ENCODE measurements at regions not wholly inside any gene's neighbourhood (a gene's known extent, or its start where the extent isn't known, plus 50 kb on each side); places are given as distances from the start of the nearest gene placed in this dataset.

DNA sequence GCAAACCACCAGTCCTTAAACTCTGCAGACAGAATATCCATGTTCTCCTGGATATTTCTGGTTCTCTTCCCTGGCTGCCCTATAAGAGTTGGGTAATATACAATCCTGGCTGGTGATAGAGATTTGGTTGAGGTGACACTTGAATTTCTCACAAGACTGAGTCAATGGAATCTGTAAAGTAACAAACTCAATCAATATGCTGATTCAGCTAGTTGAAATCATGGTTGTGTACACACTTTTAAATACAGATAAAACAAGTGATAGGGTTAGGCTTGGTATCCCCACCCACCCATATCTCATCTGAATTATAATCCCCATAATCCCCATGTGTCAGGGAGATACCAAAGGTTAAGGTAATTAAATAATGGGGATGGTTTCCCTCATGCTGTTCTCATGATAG, 349.2 kb upstream of the MAD2L1 start:
- no peak for DNase-seq

DNA sequence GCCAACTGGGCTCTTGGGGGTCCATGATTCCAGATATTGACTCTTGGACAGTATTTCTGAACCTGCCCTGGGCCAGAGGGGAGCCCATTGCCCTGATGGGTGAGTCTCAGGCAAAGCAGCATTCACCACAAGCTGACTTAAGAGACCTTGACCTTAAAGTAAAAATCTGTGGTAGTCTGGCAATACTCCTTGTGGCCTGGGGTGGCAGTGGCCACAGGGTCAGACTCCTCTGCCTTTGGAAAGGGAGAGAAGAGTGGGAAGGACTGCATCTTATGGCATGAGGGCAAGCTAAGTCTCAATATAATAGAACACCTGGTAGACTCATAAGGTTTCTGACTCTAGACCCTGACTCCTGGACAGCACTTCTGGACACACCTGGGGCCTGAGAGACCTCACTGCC, 340.3 kb upstream of the MAD2L1 start:
- no peak for DNase-seq

GRCh38 chr4:120403296-120403695, 336.6 kb upstream of the MAD2L1 start:
- DNase-seq, result no peak

DNA sequence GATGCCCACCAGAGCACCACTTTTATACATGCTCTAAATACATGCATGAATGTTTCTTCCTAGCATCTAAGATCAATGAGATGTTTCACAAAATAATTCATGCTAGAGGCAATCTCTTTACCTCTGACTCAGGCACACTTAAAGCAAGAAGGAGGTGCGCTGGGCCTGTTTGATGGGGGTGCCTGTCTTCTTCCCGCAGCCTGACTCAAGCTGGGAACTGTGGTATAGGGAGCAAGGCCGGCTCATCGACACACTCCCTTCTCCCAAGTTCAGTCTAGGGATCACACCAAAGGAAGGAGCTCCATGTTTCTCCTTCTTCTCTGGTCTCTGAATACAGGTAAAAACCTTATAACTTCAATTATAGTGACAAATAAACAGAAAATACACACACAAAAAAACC, 333.8 kb upstream of the MAD2L1 start:
- no peak for DNase-seq

DNA sequence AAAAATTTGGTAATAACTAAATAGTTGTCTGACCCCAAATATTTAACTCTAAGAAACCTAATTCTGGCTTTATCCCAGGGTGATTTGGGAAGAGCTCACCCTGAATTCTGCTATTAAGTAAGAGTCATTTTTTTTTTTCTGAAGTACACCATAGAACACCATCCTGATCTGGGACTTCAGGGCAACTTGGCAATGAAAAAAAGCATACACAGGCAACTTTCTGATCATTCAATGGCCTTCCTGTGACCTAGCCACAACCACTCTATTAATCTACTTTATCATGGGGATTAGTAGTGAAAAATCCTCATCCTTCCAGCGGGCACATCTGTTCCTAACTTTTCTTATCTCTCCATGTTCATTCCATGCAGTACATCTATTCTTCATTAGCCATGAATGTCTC, 333.2 kb upstream of the MAD2L1 start:
- DNase-seq, result no peak

GRCh38 chr4:120395746-120396145, 329.1 kb upstream of the MAD2L1 start:
- DNase-seq, result no peak

DNA sequence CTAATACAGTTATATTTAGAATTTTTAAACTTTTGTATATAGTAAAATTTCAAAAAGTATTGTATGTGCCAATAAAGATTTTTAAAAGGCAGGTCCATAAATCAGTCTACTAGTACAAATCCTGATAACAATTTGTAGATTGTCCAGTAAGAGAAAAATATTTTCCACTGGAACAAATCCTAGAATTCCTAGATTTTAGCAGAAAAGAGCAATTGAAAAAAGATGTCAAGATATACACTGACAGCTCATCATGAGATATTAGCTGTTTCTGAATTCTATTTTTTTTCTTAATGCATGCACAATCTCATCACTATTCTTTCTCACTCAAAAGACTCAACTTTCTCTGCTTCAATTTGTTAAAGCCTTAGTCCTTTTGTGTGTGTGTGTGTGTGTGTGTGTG, 289.2 kb upstream of the MAD2L1 start:
- DNase-seq, result peak; percentile 34

- peak; percentile 68 for DNase-seq
Measured at GRCh38 chr4:120354381-120354780, 287.7 kb upstream of the MAD2L1 start.

- DNase-seq, result no peak
Measured at GRCh38 chr4:120353235-120353634, 286.6 kb upstream of the MAD2L1 start.

DNA sequence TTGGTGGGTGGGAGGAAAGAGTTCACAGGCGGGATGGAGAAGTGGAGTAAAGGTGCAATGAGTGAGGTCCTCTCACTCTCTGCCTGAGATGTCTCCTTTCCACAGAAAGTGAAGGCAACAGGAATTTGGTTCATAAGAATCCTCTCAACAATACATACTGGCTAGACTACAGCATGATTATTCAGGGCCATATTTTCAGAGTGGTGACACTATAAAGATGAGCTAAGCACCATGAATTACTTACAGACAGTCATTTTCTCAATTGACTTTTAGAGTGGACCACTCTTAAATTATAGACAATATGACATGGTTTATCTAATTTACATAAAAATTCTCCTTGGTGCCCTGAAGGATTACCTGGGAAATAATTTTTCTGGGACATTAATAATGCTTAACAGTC, 286.1 kb upstream of the MAD2L1 start:
- no peak for DNase-seq

DNA sequence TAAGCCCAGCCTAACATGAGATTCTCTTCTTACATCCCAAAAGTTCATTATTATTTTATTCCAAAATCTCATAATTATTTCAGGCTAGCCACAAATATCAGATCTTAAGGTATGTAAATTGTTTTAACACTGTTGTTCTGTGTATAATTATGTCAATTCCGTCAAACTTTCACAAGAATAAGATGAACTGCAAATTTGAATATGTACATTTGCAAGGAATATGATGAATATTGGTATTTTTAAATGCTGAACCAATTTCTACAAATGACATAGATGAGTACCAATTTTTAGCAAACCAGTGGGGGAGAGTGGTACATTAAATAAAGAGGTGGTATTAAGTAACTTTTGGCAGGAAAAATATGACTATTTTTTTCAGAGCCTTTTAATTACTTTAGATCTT, 282.3 kb upstream of the MAD2L1 start:
- DNase-seq, result no peak

- no peak for DNase-seq
Measured at GRCh38 chr4:120348521-120348920, 281.9 kb upstream of the MAD2L1 start.

GRCh38 chr4:120331486-120332370, 265.1 kb upstream of the MAD2L1 start:
- DNase-seq, result peak; percentile 30

- no peak for DNase-seq
Measured at GRCh38 chr4:120329386-120329785, 262.7 kb upstream of the MAD2L1 start.

GRCh38 chr4:120327276-120327675, 260.6 kb upstream of the MAD2L1 start:
- peak; percentile 7 for DNase-seq

DNA sequence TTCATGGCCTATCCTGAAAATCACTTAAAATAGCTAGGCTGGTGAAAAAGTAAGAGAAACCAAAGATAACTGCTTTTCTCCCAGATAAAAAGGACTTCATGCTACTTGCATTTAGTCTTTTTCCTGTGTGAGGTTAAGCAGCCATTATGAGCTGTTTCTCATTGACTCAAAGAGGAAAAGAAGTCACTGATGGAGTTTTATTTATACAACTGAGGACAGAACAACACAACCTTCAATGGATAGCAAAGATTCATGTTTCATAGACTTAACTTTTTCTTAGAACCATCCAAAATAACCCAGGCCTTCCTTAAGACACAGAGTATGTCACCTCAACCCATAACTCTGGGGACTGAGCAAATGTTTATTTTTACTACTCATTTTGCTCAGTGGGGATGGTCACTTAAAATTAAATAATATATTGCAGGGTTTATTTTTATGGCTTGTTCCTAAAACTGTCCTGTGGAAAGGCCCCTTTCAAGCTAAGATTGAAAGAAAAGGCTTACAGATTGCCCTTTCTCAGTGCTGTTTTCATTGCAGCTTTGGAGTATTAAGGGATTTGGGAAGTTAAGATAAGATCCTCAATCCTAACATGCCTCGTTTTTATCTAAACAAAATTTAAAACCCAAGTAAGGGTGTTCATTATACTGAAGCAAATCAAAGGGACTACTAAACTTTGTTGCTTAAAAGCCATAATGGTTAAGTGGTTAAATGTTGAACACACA, 252.6 kb upstream of the MAD2L1 start:
- no peak for DNase-seq

- DNase-seq, result no peak
Measured at GRCh38 chr4:120318196-120318846, 251.7 kb upstream of the MAD2L1 start.

DNA sequence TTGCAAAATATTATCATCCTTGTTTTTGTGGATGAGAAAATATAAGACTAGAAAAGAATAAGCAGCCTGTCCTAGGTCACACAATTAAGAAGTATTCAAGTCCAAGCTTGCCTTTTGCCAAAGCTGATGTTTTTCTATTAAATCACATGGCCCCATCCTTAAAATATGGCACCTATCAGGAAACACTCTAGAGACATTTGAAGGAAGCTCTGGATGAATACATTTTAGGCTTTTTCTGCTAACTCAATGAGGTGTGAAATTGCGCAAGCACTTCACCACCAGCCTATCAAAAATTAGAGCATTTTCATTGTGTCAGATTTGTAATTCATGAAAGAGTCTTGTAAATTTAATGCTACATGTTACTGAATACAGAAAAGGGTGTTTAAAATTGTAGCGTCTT, 251.1 kb upstream of the MAD2L1 start:
- no peak for DNase-seq

DNA sequence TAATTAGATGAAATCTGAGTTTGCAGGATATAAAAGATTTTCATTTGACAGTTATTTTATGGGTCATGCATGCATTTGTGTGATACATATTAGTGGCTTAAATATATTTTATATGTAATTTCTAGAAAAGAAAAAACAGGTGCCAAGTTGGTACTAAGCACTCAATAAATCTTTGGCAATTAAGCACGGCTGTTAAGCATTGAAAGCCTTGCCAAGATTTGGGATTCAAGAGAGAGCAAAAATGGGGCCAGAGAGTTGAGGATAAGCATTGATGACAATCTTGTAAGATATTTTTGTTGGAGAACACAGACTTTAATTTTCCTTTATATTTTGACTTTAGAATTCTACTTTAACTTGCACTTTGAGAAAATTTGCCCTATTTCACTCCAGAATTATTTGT, 249.8 kb upstream of the MAD2L1 start:
- no peak for DNase-seq

- peak; percentile 44 for DNase-seq
Measured at GRCh38 chr4:120314969-120315368, 248.3 kb upstream of the MAD2L1 start.

DNA sequence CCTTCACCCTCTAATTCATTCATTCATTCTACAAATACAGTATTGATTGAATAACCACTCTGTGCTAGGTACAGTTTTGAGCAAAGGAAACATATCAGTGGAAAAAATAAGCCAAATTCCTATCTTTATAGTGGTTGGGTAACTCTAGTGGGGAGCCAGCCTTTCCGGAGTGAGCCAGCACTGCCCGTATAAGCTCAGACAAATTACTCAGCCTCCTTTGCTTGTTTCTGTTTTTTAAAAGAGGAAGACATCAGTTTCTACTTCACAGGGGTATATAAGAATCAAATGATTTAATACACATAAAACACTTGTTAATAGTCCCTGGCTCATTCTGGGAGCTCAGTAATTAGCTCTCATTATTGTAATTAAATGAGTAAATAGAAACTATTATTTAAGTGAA, 238.2 kb upstream of the MAD2L1 start:
- no peak for DNase-seq

DNA sequence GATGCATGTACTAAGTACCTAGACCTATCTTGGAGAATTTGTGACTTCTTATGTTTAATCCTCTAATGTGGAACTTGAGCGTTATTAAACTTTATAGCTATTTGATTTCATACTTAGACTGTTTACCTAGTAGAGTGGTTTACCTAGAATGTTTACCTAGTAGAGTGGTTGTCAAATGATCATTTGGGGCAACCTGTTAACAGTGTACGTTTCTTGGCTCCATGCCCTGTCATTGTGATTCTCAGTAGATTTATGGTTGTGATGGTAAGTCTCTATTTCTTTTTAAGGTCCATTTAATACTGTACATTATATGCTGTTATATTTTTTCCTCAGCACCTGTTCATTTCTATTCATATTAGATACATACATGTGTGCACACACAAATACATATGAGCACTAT, 233.0 kb upstream of the MAD2L1 start:
- DNase-seq, result no peak

- DNase-seq, result peak; percentile 89
Measured at GRCh38 chr4:120293341-120293740, 226.7 kb upstream of the MAD2L1 start.

DNA sequence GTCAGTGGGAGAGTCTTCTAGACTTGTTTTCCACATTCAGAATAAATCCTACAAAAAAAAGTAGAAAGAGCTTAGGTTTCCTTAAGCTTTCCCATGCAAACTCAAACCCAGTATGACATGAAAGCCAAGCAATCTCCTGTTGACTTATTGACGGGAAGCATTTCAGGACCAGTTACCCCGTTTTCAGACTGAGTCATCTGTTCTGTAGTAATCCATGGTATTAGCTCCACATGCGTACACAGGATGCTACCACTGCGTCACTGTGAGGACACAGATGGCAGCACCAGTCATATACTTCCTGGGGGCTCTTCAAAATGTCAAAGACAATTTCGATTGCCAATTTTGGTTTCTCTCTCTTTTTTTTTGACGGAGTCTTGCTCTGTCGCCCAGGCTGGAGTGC, 224.9 kb upstream of the MAD2L1 start:
- DNase-seq, result no peak
